ENCODE measurements at regions not wholly inside any gene's neighbourhood (a gene's known extent, or its start where the extent isn't known, plus 50 kb on each side); places are given as distances from the start of the nearest gene placed in this dataset.

- Histone ChIP-seq H3K27me3 (ENCODE audit: control insufficient read depth in 1 of 2, insufficient read depth in 2 of 2, low read length in 2 of 2) (no peaks in the 10 kb centered on the region), H3K9me3 (ENCODE audit: control insufficient read depth in 1 of 2, insufficient read depth in 1 of 2, low read length in 2 of 2) (no peaks in the 10 kb centered on the region), H3K4me1 (ENCODE audit: insufficient read depth, low read length) (no peaks in the 10 kb centered on the region), H3K27ac (ENCODE audit: low read depth in 1 of 2, low read length in 2 of 2) (no peak overlapping the region), H3K4me3 (ENCODE audit: low read length) (no peak overlapping the region), H3K36me3 (ENCODE audit: insufficient read depth, low read length) (no peaks in the 10 kb centered on the region)
- Mint-ChIP-seq H3K27ac (no peak overlapping the region), H3K27me3 (no peaks in the 10 kb centered on the region), H3K9me3 (no peaks in the 10 kb centered on the region), H3K4me1 (ENCODE audit: low read depth) (no peaks in the 10 kb centered on the region), H3K36me3 (ENCODE audit: low read depth) (no peaks in the 10 kb centered on the region), H3K4me3 (no peak overlapping the region)
- no peak for TF ChIP-seq CTCF (IDR thresholded peaks at IDR 0.05)
- no peak for ATAC-seq (ENCODE audit: poor library complexity)
- intact Hi-C loops (cut with DNase I, micrococcal nuclease) = no loop called here
- ChIA-PET CTCF (no interaction called here), POLR2A (no interaction called here)
- DNase-seq = no peak
Measured at GRCh38 chr2:58914733-58915505, 673.8 kb upstream of the FANCL start.

GRCh38 chr2:58913082-58913726, 672.1 kb upstream of the FANCL start:
- intact Hi-C loops (cut with DNase I, micrococcal nuclease) = no loop called here
- H3K4me3 Mint-ChIP-seq = no peak overlapping the region
- Histone ChIP-seq H3K27me3 (ENCODE audit: control insufficient read depth in 1 of 2, insufficient read depth in 2 of 2, low read length in 2 of 2) (no peaks in the 10 kb centered on the region), H3K4me1 (ENCODE audit: insufficient read depth, low read length) (no peaks in the 10 kb centered on the region), H3K4me3 (ENCODE audit: low read length) (no peak overlapping the region), H3K9me3 (ENCODE audit: control insufficient read depth in 1 of 2, insufficient read depth in 1 of 2, low read length in 2 of 2) (no peaks in the 10 kb centered on the region), H3K27ac (ENCODE audit: low read depth in 1 of 2, low read length in 2 of 2) (no peak overlapping the region), H3K36me3 (ENCODE audit: insufficient read depth, low read length) (no peaks in the 10 kb centered on the region)
- ATAC-seq (ENCODE audit: poor library complexity) (no peak), DNase-seq (no peak)
- H3K36me3 Mint-ChIP-seq (ENCODE audit: low read depth) = no peaks in the 10 kb centered on the region
- no peaks in the 10 kb centered on the region for H3K9me3 Mint-ChIP-seq
- H3K27me3 Mint-ChIP-seq = no peaks in the 10 kb centered on the region
- CTCF ChIA-PET = no interaction called here
- POLR2A ChIA-PET = no interaction called here
- no peak overlapping the region for H3K27ac Mint-ChIP-seq
- H3K4me1 Mint-ChIP-seq (ENCODE audit: low read depth) = no peaks in the 10 kb centered on the region
- TF ChIP-seq CTCF (IDR thresholded peaks at IDR 0.05) = no peak

GRCh38 chr2:58911877-58912276, 670.8 kb upstream of the FANCL start:
- ATAC-seq (ENCODE audit: poor library complexity) = no peak
- H3K27me3 Mint-ChIP-seq = no peaks in the 10 kb centered on the region
- ChIA-PET CTCF (no interaction called here), POLR2A (no interaction called here)
- no peaks in the 10 kb centered on the region for H3K4me1 Mint-ChIP-seq (ENCODE audit: low read depth)
- H3K27ac Mint-ChIP-seq = no peak overlapping the region
- intact Hi-C loops (cut with DNase I, micrococcal nuclease) = no loop called here
- H3K9me3 Mint-ChIP-seq = no peaks in the 10 kb centered on the region
- Histone ChIP-seq H3K27me3 (ENCODE audit: control insufficient read depth in 1 of 2, insufficient read depth in 2 of 2, low read length in 2 of 2) (no peaks in the 10 kb centered on the region), H3K36me3 (ENCODE audit: insufficient read depth, low read length) (no peaks in the 10 kb centered on the region), H3K27ac (ENCODE audit: low read depth in 1 of 2, low read length in 2 of 2) (no peak overlapping the region), H3K4me1 (ENCODE audit: insufficient read depth, low read length) (no peaks in the 10 kb centered on the region), H3K9me3 (ENCODE audit: control insufficient read depth in 1 of 2, insufficient read depth in 1 of 2, low read length in 2 of 2) (no peaks in the 10 kb centered on the region), H3K4me3 (ENCODE audit: low read length) (no peak overlapping the region)
- no peak for DNase-seq
- no peak for TF ChIP-seq CTCF (IDR thresholded peaks at IDR 0.05)
- no peaks in the 10 kb centered on the region for H3K36me3 Mint-ChIP-seq (ENCODE audit: low read depth)
- H3K4me3 Mint-ChIP-seq = no peak overlapping the region

Data from CD4-positive, alpha-beta T cell (primary cell).